Lung (tissue), 11 donors: ENCODE measurements at regions not wholly inside any gene's neighbourhood (a gene's known extent, or its start where the extent isn't known, plus 50 kb on each side); places are given as distances from the start of the nearest gene placed in this dataset.

Source experiments
- ATAC-seq: fragments of 200-7000 bp; cut with Tn5 transposase; one replicate; pipeline ENCODE4 v1.9.1; 2020; ENCODE audit warnings: moderate number of reproducible peaks; ENCODE audit not compliant: insufficient read depth, low FRiP score
- DNase-seq, 3 donors: peaks; one replicate each; pipeline ENCODE4 v3.0.0-alpha.2; 2013 to 2017
- H3K27ac ChIP-seq, 2 donors: one replicate each; pipeline ENCODE4 v1.5.1; 2013; ENCODE audit warnings: mild to moderate bottlenecking in 2 of 2, moderate library complexity in 2 of 2, control low read depth in 1 of 2, inconsistent platforms in 1 of 2, low read depth in 1 of 2, low read length in 1 of 2
- H3K27me3 ChIP-seq, 3 donors: one replicate each; pipeline ENCODE4 v1.5.1; 2013; ENCODE audit warnings: low read length in 2 of 3; ENCODE audit not compliant: control insufficient read depth in 3 of 3, insufficient read depth in 3 of 3
- H3K36me3 ChIP-seq, 4 donors: one replicate each; pipeline ENCODE4 v1.5.1; 2013; ENCODE audit warnings: low read length in 4 of 4, mild to moderate bottlenecking in 1 of 4, moderate library complexity in 1 of 4; ENCODE audit not compliant: control insufficient read depth in 4 of 4, insufficient read depth in 4 of 4
- H3K4me1 ChIP-seq, 5 donors: one replicate each; pipeline ENCODE4 v1.5.1; 2013; ENCODE audit warnings: low read length in 5 of 5, mild to moderate bottlenecking in 2 of 5, moderate library complexity in 1 of 5; ENCODE audit not compliant: control insufficient read depth in 5 of 5, insufficient read depth in 5 of 5
- H3K4me3 ChIP-seq: one replicate; pipeline ENCODE4 v1.5.1; 2013; ENCODE audit warnings: mild to moderate bottlenecking, control low read depth, moderate library complexity
- H3K9ac ChIP-seq, 2 donors: one replicate each; pipeline ENCODE4 v1.5.1; 2013; ENCODE audit warnings: low read length in 2 of 2, control low read depth in 1 of 2; ENCODE audit not compliant: insufficient read depth in 1 of 2
- H3K9me3 ChIP-seq, 4 donors: one replicate each; pipeline ENCODE4 v1.5.1; 2013; ENCODE audit warnings: low read length in 3 of 4, mild to moderate bottlenecking in 1 of 4, moderate library complexity in 1 of 4; ENCODE audit not compliant: control insufficient read depth in 4 of 4, insufficient read depth in 3 of 4
- CTCF ChIP-seq: IDR thresholded peaks from 2 replicates; pipeline ENCODE4 v1.5.1; 2012; ENCODE audit warnings: mild to moderate bottlenecking; ENCODE audit errors: control extremely low read depth, extremely low read depth
- WGBS, 2 donors: extraction: QIAGEN DNeasy Blood & Tissue Kit; methylation state at CpG; one replicate each; pipeline ENCODE4 v1.1.7; 2013; 5-methylcytosine and 5-hydroxymethylcytosine counted together
- donor health status: control.
- donor health status: control.
- donor health status: Bipolar disorder and iron deficiency.
- donor health status: healthy.
- donor health status: DM: yes; HTN: yes; CAD: no.

DNA sequence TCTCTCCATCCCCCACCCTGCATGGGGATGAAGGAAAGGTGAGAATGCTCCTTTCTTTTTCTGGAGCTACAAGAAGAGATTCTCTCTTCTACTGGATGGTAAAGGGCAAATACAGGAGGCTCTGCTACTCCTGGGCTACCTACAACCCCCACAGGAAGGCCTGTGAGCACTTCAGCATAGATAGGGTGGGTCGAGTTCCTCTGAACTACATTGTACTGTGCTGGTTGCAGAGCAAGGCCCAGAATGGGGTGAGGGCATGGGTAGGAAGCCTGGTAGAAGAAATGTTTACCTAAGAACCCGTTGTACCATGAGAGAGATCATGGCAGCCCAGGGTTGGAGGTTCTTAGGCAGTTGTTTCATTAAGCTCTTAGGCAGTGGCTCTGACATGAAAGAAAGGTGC, 510.4 kb downstream of the MID1IP1 start:
- no peak for DNase-seq
- Histone ChIP-seq H3K9me3 (peaks cover 0 to 5% (median 0%) of the 10 kb centered on the region in 4 donors), H3K27me3 (peaks cover 0 to 5% (median 0%) of the 10 kb centered on the region in 3 donors), H3K4me1 (peaks cover 0 to 25% (median 6%) of the 10 kb centered on the region in 5 donors), H3K36me3 (no peaks in the 10 kb centered on the region), H3K4me3 (no peak overlapping the region), H3K9ac (no peak overlapping the region), H3K27ac (no peak overlapping the region)
- no peak for ATAC-seq
- TF ChIP-seq CTCF, result no peak
- WGBS, 2 donors, result 32 to 38% methylated on average over 2 of the region's 2 CpGs

GRCh38 chrX:39313146-39313545, 511.9 kb downstream of the MID1IP1 start:
- Histone ChIP-seq H3K36me3 (no peaks in the 10 kb centered on the region), H3K9ac (no peak overlapping the region), H3K27me3 (peaks cover 0 to 9% (median 0%) of the 10 kb centered on the region in 3 donors), H3K27ac (no peak overlapping the region), H3K9me3 (peaks cover 0 to 5% (median 0%) of the 10 kb centered on the region in 4 donors), H3K4me3 (no peak overlapping the region), H3K4me1 (peaks cover 0 to 25% (median 6%) of the 10 kb centered on the region in 5 donors)
- ATAC-seq (no peak), DNase-seq (no peak)
- no peak for TF ChIP-seq CTCF
- WGBS, 2 donors, result 83 to 100% methylated on average over 1 of the region's 1 CpG

- DNase-seq (peak in 2 of 3 donors; percentile 41 to 72), ATAC-seq (no peak)
- Histone ChIP-seq H3K4me1 (peaks cover 0 to 10% (median 0%) of the 10 kb centered on the region in 5 donors), H3K36me3 (no peaks in the 10 kb centered on the region), H3K4me3 (no peak overlapping the region), H3K9ac (no peak overlapping the region), H3K9me3 (peaks cover 0 to 5% (median 0%) of the 10 kb centered on the region in 4 donors), H3K27me3 (peaks cover 3 to 9% (median 4%) of the 10 kb centered on the region in 3 donors), H3K27ac (no peak overlapping the region)
- 69 to 85% methylated on average over 6 of the region's 6 CpGs for WGBS, 2 donors
- no peak for TF ChIP-seq CTCF
These were observed 517.5 kb downstream of the MID1IP1 start for GRCh38 chrX:39318506-39319343.
